Myocyte (in vitro differentiated cells): ENCODE measurements at regions not wholly inside any gene's neighbourhood (a gene's known extent, or its start where the extent isn't known, plus 50 kb on each side); places are given as distances from the start of the nearest gene placed in this dataset.
A peak's percentile ranks its signal among the peaks of the same experiment; 100 is the strongest.
"Not testable (repeated sequence)": the region's sequence is repeated elsewhere in the genome, so short reads cannot be mapped to it uniquely, and the experiment has no call there.

ENCODE experiments used
- DNase-seq: peaks from one replicate; pipeline ENCODE4 v3.0.0-alpha.2; 2012; ENCODE audit warnings: low read depth

GRCh38 chr6:153984811-153985210, 54.2 kb upstream of the OPRM1 start:
- no peak for DNase-seq

DNA sequence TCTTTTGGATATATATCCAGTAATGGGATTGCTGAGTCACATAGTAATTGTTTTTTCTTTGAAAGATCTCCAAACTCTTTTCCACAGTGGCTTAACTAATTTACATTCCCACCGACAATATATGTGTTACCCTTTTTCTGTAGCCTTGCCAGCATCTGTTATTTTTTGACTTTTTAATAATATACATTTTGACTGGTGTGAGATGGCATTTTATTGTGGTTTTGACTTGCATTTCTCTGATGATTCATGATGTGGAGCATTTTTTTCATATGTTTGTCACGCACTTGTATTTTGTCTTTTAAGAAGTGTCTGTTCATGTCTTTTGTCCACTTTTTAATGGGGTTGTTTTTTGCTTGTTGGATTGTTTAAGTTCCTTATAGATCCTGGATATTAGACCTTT, 58.9 kb upstream of the OPRM1 start:
- DNase-seq = no peak

- not testable (repeated sequence) for DNase-seq
Measured at GRCh38 chr6:153978911-153979548, 60.0 kb upstream of the OPRM1 start.

GRCh38 chr6:153976921-153977693, 61.9 kb upstream of the OPRM1 start:
- DNase-seq = peak; percentile 18

DNA sequence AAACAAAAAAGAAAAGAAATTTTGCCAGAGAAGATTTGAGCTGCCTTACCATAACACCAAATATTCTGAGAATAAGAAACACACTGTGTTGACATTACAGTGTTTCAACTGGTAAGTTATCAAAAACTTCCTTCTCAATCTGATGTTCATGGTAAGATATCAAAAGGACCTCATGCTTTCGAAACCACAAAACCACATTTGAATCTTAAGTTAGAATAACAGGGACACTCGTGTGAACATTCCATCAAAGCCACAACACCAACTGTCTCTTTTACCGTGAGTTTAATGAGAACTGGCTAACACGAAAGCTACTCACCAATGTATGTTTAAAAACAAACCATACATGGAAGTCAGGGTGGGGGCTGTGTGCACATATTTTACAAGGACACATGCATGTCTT, 73.0 kb upstream of the OPRM1 start:
- DNase-seq = peak; percentile 77

DNA sequence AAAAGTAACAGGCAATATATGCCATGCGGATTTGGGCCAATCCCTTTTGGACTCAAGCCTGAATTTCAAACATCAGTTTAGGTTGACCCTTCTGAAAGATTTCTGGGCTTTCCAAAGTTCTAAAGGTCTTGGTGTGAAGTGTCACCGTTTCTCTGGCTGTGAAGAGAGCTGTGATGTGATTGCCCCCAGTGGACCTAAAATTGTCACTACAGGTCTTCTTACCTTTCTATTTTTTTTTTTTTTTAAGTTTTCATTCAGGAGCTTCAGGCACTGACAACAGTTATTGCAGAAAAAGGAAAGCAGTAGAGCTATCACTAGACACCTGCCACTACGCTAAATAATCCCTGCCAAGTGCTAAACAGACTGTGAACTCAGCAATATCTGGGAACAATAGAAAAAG, 75.7 kb upstream of the OPRM1 start:
- DNase-seq = no peak

DNA sequence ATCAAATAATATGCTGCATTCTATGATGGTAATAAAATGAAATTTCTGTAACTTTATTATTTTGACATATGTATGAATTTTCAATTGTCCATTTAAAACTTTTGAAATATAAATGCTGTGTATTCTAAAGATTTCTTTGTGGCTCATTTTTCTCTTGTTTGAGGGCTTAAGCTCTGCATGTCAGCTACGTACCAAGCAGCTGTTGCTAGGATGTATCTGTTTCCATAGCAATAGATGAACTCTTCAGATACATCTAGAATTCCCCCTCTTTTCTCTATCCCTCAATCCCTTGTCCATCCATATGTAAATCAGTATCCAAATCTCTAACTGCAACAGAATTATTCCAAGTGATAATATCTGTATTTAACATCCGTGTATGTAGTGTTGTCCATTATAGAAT, 76.5 kb upstream of the OPRM1 start:
- DNase-seq = no peak

DNA sequence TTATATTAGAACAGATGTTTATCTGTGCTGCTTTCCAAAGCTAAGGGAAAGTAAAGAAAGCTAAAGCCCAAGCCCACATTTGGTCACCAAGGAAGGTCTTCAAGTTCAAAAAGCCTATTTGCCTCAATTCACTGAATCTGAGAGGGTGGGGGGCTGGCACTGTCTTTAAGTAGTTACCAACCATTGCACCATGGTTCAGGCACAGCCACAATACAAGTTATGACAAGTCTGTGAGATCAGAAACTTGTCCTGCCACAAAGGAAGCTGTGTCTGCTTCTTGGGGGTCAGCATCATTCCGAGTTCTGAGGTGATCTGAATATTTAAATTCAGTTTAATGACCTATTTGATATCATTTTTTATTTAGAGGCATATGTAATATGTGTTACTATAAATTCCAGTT, 78.3 kb upstream of the OPRM1 start:
- DNase-seq = no peak

GRCh38 chr6:153960281-153960680, 78.8 kb upstream of the OPRM1 start:
- DNase-seq = no peak

- DNase-seq = no peak
Measured at GRCh38 chr6:153959276-153959675, 79.8 kb upstream of the OPRM1 start.

- no peak for DNase-seq
Measured at GRCh38 chr6:153958860-153959259, 80.2 kb upstream of the OPRM1 start.

GRCh38 chr6:153957394-153957793, 81.6 kb upstream of the OPRM1 start:
- no peak for DNase-seq

DNA sequence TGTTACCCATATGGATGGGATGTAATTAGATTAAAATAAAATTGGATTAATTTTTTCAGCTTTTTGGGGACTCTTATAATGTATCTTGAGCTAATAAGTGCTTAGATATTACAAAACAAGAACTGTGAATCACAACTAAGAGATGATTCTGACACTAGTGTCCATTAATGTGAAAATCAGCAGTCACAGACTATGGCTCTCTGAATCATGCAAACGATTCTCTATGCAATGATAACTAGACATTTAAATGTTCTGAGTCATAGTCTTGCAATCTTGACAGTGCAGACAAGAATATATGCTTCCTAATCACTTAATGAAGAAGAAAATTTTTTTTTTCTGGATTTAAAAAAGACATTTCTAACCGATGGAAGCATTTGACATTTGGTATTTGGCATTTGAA, 82.2 kb upstream of the OPRM1 start:
- DNase-seq = no peak

GRCh38 chr6:153949616-153950015, 89.4 kb upstream of the OPRM1 start:
- DNase-seq = no peak

GRCh38 chr6:153947808-153948447, 91.1 kb upstream of the OPRM1 start:
- DNase-seq = peak; percentile 2

DNA sequence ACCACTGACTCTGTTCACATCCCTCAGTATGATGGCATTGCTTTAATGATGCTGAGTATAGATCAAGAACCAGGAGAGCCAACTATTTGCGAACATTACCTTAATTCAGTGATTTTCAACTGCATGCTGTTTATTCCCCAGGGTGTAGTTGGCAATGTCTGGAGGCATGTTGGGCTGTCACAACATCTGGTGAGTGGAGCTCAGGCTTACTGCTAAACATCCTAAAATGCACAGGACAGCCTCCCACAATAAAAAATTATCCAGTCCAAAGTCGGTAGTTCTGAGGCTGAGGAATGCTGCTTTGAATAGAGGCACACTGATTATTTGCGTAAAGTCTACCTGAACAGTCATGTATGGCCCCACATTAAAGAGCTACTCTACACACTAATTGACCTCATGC, 94.8 kb upstream of the OPRM1 start:
- DNase-seq = no peak

GRCh38 chr6:153942361-153942760, 96.7 kb upstream of the OPRM1 start:
- no peak for DNase-seq

DNA sequence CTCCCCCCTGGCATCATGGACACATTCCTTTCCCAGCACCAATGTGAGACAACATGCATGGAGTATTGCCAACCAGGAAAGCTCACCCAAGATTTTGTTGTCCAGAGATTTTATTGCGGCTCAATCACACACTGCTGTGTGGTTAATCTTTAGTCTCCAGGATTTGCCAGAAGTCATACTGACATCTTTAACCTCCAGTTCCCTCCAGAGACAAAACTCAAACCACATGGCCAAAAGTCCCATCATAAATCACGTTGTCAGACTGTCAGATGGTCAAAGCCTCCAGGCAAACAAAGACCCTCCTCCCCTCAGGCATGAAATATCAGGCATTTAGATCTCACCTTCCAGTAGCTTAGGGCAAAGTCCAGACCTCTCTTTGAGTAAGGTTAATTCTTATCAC, 97.3 kb upstream of the OPRM1 start:
- no peak for DNase-seq

DNA sequence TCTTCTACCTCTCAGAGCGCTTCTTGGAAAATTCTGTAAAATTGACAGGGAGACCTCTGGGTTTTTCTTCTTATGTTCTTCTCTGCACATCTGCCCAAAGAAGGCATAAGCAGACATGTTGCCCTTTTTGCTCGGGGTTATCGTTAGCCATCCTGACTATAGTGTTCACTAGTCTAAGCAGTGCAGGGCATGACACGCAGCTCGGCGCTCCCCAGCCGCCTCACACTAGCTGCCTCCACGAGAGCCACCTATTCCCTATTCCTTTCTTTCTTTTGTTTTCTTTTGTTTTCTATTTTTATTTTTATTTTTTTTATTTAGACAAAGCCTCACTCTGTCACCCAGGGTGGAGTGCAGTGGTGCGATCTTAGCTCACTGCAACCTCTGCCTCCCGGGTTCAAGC, 100.2 kb upstream of the OPRM1 start:
- no peak for DNase-seq

DNA sequence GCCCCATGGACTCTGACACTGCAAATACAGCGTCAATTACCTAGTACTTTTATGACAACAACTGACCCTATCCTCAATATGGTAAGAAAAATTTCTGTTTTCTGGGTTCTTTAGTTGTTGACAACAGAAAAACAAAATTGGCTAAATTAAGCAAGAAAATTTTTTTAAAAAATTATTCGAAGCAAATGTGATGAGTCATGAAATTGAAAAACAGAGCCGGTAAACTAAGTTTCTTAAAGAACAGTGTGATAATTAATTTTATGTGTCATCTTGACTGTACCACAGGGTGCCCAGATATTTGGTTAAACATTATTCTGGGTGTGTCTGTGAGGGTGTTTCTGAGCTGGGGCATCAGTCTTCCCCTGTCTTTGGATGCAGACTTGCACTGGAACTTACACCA, 107.6 kb upstream of the OPRM1 start:
- no peak for DNase-seq

DNA sequence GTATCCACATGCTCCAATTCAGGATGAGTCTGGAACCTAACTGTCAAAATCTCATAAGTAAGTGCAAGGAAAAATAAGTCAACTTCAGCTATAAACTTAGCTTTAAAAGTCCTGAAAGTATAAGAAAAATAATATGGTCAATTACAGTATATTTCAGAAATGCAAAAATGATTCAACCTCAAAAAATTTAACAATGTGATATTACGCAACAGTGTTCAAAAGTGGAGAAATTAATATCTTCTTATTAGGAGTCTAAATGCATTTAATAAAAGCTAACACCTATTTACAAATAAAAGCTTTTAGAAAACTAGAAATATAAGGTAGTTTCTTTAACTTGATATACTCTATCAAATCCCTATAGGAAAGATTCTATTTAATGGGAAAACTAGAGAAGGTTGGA, 111.2 kb upstream of the OPRM1 start:
- DNase-seq = no peak

- DNase-seq = no peak
Measured at GRCh38 chr6:153898360-153899059, 140.5 kb upstream of the OPRM1 start.
